ENCODE measurements at regions not wholly inside any gene's neighbourhood (a gene's known extent, or its start where the extent isn't known, plus 50 kb on each side); places are given as distances from the start of the nearest gene placed in this dataset.

GRCh38 chr13:22077764-22078163 lies 406.9 kb downstream of the FGF9 start:
- Histone ChIP-seq H2AFZ (ENCODE audit: low read depth) (no peak overlapping the region), H3K36me3 (replicated peaks in 1 of 2; ENCODE audit: control insufficient read depth in 1 of 2, insufficient read depth in 2 of 2, low read length in 1 of 2) (no peaks in the 10 kb centered on the region), H3K4me3 (ENCODE audit: low read depth in 2 of 2, low read length in 1 of 2) (no peak overlapping the region), H4K20me1 (ENCODE audit: insufficient read depth) (no peaks in the 10 kb centered on the region), H3K9me2 (no peaks in the 10 kb centered on the region), H3K4me1 (ENCODE audit: control insufficient read depth in 1 of 2, insufficient read depth in 2 of 2, low read depth in 1 of 2, low read length in 1 of 2) (no peaks in the 10 kb centered on the region), H3K4me2 (no peak overlapping the region), H3K27ac (ENCODE audit: low read depth in 2 of 2, low read length in 1 of 2) (no peak overlapping the region), H3K9me3 (no peaks in the 10 kb centered on the region), H3K79me2 (ENCODE audit: insufficient read depth) (no peaks in the 10 kb centered on the region), H3F3A (replicated peaks; ENCODE audit: insufficient read depth) (no peaks in the 10 kb centered on the region), H3K27me3 (ENCODE audit: insufficient read depth) (no peaks in the 10 kb centered on the region), H3K9ac (no peak overlapping the region)
- 0% methylated on average over 2 of the region's 2 CpGs for WGBS (ENCODE audit: low lambda C conversion rate)
- POLR2A ChIA-PET, result no interaction called here
- no peak for DNase-seq
- CTCF ChIA-PET, result no interaction called here
- TF ChIP-seq SMC3 (IDR thresholded peaks at IDR 0.05; ENCODE audit: low read depth, low read length), result no peak
- no peak for TF ChIP-seq FOXM1 (IDR thresholded peaks at IDR 0.05; ENCODE audit: low read depth)
- TF ChIP-seq, protein P1, sequence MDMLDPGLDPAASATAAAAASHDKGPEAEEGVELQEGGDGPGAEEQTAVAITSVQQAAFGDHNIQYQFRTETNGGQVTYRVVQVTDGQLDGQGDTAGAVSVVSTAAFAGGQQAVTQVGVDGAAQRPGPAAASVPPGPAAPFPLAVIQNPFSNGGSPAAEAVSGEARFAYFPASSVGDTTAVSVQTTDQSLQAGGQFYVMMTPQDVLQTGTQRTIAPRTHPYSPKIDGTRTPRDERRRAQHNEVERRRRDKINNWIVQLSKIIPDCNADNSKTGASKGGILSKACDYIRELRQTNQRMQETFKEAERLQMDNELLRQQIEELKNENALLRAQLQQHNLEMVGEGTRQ (IDR thresholded peaks at IDR 0.05; ENCODE audit: borderline replicate concordance, low read depth, low read length), result no peak
- TF ChIP-seq CTCF (IDR thresholded peaks at IDR 0.05), result no peak

GRCh38 chr13:22079961-22080360 lies 409.1 kb downstream of the FGF9 start:
- WGBS (ENCODE audit: low lambda C conversion rate), result 0% methylated on average over 11 of the region's 11 CpGs
- no peaks in the 10 kb centered on the region for H3K79me2 ChIP-seq (ENCODE audit: insufficient read depth)
- no peaks in the 10 kb centered on the region for H3K9me2 ChIP-seq
- ChIA-PET CTCF (no interaction called here), POLR2A (no interaction called here)
- no peak overlapping the region for H3K27ac ChIP-seq (ENCODE audit: low read depth in 2 of 2, low read length in 1 of 2)
- no peak overlapping the region for H3K4me2 ChIP-seq
- no peak overlapping the region for H2AFZ ChIP-seq (ENCODE audit: low read depth)
- no peaks in the 10 kb centered on the region for H4K20me1 ChIP-seq (ENCODE audit: insufficient read depth)
- no peak overlapping the region for H3K4me3 ChIP-seq (ENCODE audit: low read depth in 2 of 2, low read length in 1 of 2)
- H3K9me3 ChIP-seq, result no peaks in the 10 kb centered on the region
- DNase-seq, result no peak
- no peaks in the 10 kb centered on the region for H3K36me3 ChIP-seq (replicated peaks in 1 of 2; ENCODE audit: control insufficient read depth in 1 of 2, insufficient read depth in 2 of 2, low read length in 1 of 2)
- no peaks in the 10 kb centered on the region for H3K27me3 ChIP-seq (ENCODE audit: insufficient read depth)
- no peaks in the 10 kb centered on the region for H3F3A ChIP-seq (replicated peaks; ENCODE audit: insufficient read depth)
- H3K4me1 ChIP-seq (ENCODE audit: control insufficient read depth in 1 of 2, insufficient read depth in 2 of 2, low read depth in 1 of 2, low read length in 1 of 2), result no peaks in the 10 kb centered on the region
- no peak overlapping the region for H3K9ac ChIP-seq
- TF ChIP-seq CTCF (IDR thresholded peaks at IDR 0.05) (no peak), FOXJ3 (CRISPR knock-in tag; IDR thresholded peaks at IDR 0.05) (no peak), TAF1 (IDR thresholded peaks at IDR 0.05; ENCODE audit: borderline replicate concordance, low read depth, low read length) (no peak), TCF12 (IDR thresholded peaks at IDR 0.05) (no peak), FOXM1 (IDR thresholded peaks at IDR 0.05; ENCODE audit: low read depth) (no peak), GABPA (IDR thresholded peaks at IDR 0.05; ENCODE audit: low read depth) (no peak), MEF2A (IDR thresholded peaks at IDR 0.05; ENCODE audit: borderline replicate concordance, low read depth) (no peak), RAD21 (IDR thresholded peaks at IDR 0.05; ENCODE audit: low read length) (no peak), FOSL2 (IDR thresholded peaks at IDR 0.05; ENCODE audit: borderline replicate concordance, low read depth) (no peak), SMC3 (IDR thresholded peaks at IDR 0.05; ENCODE audit: low read depth, low read length) (no peak)
- TF ChIP-seq, protein P2, sequence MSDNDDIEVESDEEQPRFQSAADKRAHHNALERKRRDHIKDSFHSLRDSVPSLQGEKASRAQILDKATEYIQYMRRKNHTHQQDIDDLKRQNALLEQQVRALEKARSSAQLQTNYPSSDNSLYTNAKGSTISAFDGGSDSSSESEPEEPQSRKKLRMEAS (IDR thresholded peaks at IDR 0.05; ENCODE audit: low read depth), result no peak
- TF ChIP-seq, protein P3, sequence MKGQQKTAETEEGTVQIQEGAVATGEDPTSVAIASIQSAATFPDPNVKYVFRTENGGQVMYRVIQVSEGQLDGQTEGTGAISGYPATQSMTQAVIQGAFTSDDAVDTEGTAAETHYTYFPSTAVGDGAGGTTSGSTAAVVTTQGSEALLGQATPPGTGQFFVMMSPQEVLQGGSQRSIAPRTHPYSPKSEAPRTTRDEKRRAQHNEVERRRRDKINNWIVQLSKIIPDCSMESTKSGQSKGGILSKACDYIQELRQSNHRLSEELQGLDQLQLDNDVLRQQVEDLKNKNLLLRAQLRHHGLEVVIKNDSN (IDR thresholded peaks at IDR 0.05; ENCODE audit: borderline replicate concordance, low read depth), result no peak
- TF ChIP-seq, protein P4, sequence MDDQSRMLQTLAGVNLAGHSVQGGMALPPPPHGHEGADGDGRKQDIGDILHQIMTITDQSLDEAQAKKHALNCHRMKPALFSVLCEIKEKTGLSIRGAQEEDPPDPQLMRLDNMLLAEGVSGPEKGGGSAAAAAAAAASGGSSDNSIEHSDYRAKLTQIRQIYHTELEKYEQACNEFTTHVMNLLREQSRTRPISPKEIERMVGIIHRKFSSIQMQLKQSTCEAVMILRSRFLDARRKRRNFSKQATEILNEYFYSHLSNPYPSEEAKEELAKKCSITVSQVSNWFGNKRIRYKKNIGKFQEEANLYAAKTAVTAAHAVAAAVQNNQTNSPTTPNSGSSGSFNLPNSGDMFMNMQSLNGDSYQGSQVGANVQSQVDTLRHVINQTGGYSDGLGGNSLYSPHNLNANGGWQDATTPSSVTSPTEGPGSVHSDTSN (IDR thresholded peaks at IDR 0.05), result no peak
- TF ChIP-seq, protein P5, sequence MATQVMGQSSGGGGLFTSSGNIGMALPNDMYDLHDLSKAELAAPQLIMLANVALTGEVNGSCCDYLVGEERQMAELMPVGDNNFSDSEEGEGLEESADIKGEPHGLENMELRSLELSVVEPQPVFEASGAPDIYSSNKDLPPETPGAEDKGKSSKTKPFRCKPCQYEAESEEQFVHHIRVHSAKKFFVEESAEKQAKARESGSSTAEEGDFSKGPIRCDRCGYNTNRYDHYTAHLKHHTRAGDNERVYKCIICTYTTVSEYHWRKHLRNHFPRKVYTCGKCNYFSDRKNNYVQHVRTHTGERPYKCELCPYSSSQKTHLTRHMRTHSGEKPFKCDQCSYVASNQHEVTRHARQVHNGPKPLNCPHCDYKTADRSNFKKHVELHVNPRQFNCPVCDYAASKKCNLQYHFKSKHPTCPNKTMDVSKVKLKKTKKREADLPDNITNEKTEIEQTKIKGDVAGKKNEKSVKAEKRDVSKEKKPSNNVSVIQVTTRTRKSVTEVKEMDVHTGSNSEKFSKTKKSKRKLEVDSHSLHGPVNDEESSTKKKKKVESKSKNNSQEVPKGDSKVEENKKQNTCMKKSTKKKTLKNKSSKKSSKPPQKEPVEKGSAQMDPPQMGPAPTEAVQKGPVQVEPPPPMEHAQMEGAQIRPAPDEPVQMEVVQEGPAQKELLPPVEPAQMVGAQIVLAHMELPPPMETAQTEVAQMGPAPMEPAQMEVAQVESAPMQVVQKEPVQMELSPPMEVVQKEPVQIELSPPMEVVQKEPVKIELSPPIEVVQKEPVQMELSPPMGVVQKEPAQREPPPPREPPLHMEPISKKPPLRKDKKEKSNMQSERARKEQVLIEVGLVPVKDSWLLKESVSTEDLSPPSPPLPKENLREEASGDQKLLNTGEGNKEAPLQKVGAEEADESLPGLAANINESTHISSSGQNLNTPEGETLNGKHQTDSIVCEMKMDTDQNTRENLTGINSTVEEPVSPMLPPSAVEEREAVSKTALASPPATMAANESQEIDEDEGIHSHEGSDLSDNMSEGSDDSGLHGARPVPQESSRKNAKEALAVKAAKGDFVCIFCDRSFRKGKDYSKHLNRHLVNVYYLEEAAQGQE (IDR thresholded peaks at IDR 0.05; ENCODE audit: low read depth, low read length), result no peak

Measured in SK-N-SH (cell line).